ENCODE measurements at regions not wholly inside any gene's neighbourhood (a gene's known extent, or its start where the extent isn't known, plus 50 kb on each side); places are given as distances from the start of the nearest gene placed in this dataset.

- no peak for TF ChIP-seq CTCF (IDR thresholded peaks at IDR 0.05)
- TF ChIP-seq ZFX (IDR thresholded peaks at IDR 0.05; ENCODE audit: borderline replicate concordance), result no peak
Measured at GRCh38 chr15:61653110-61653509, 407.1 kb downstream of the VPS13C start.
